Bronchial epithelial cell (primary cell): ENCODE measurements at regions not wholly inside any gene's neighbourhood (a gene's known extent, or its start where the extent isn't known, plus 50 kb on each side); places are given as distances from the start of the nearest gene placed in this dataset.
"Not testable (repeated sequence)": the region's sequence is repeated elsewhere in the genome, so short reads cannot be mapped to it uniquely, and the experiment has no call there.

Experiments
- DNase-seq: peaks from one replicate; pipeline ENCODE4 v3.0.0-alpha.2; 2010; ENCODE audit warnings: low read depth
- FAIRE-seq: peaks from 2 replicates; lab custom pipeline; 2011; peaks lifted over from hg19 to GRCh38; lab: Jason Lieb, UNC
- H3K27me3 ChIP-seq: 2 replicates; pipeline ENCODE4 v1.5.1; 2011; ENCODE audit warnings: low read length; ENCODE audit not compliant: control insufficient read depth, insufficient read depth
- H3K36me3 ChIP-seq: 2 replicates; pipeline ENCODE4 v1.5.1; 2011; ENCODE audit warnings: low read length; ENCODE audit not compliant: control insufficient read depth, insufficient read depth
- H3K4me3 ChIP-seq: 2 replicates; pipeline ENCODE4 v1.5.1; 2011; ENCODE audit warnings: mild to moderate bottlenecking, low read depth, low read length, control low read depth
- TF ChIP-seq, protein P1 (sequence below): IDR thresholded peaks from 2 replicates; pipeline ENCODE4 v1.5.1; 2011; ENCODE audit warnings: mild to moderate bottlenecking, moderate library complexity, low read length, control low read depth, inconsistent platforms; ENCODE audit not compliant: insufficient read depth, severe bottlenecking

DNA sequence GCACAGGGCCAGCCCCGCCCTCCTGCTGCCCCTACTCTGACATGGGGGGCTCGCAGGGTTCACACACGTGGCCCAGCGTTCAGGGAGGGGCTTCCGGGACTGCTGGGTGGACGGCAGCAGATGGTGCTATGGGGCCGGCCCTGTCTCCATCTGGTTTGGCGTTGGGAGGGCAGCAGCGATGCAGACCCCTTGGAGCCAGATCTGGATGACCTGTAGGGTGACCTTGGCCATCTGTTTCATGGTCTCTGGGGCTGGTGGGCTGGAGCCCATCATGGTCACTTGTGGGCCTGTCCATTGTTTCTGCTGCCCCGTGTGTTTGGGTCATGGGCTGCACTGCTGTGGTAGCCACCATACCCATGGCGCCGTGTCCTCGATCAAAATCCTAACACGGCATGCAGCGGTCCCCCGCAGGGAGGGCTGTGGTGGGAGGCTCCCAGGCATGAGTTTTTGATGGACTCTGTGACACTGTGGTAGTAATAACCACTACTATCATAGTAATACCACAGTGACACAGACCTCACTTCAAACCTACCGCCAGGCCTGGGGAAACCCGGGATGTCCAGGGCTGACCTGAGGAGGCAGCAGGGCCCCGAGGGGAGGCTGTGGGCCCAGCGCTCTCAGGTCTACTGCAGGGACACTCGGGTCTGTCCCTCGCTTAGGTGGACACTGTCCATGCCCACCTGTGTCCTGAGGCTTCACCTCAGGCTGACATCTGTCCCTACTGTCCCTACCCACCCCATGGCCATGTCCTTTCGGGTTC is 359.4 kb downstream of the TMEM121 start:
- FAIRE-seq = no peak
- TF ChIP-seq, protein P1, sequence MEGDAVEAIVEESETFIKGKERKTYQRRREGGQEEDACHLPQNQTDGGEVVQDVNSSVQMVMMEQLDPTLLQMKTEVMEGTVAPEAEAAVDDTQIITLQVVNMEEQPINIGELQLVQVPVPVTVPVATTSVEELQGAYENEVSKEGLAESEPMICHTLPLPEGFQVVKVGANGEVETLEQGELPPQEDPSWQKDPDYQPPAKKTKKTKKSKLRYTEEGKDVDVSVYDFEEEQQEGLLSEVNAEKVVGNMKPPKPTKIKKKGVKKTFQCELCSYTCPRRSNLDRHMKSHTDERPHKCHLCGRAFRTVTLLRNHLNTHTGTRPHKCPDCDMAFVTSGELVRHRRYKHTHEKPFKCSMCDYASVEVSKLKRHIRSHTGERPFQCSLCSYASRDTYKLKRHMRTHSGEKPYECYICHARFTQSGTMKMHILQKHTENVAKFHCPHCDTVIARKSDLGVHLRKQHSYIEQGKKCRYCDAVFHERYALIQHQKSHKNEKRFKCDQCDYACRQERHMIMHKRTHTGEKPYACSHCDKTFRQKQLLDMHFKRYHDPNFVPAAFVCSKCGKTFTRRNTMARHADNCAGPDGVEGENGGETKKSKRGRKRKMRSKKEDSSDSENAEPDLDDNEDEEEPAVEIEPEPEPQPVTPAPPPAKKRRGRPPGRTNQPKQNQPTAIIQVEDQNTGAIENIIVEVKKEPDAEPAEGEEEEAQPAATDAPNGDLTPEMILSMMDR = no peak
- Histone ChIP-seq H3K4me3 (no peak overlapping the region), H3K27me3 (no peaks in the 10 kb centered on the region), H3K36me3 (no peaks in the 10 kb centered on the region)
- no peak for DNase-seq

DNA sequence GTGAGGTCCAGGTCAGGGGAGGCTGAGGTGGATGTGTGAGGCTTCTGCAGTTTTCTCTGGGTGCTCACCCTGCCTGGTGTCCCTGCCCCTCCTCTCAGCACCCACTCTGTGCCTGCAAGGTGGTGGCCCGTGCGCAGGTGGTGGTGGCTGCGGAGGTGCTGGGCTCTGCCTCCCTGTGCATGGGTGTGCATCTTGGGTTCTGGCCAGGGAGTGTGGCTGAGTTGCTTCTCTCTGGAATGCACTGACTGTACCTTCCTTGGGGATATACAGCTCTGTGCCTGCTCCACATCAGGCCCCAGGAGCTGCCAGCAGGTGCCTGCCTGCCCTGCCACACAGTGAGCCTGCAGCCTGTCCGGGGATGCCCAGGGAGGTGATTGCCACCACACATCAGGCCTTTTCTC is 360.4 kb downstream of the TMEM121 start:
- peak; percentile 3 for DNase-seq
- H3K27me3 ChIP-seq, H3K36me3 ChIP-seq, H3K4me3 ChIP-seq, FAIRE-seq: not testable (repeated sequence)

DNA sequence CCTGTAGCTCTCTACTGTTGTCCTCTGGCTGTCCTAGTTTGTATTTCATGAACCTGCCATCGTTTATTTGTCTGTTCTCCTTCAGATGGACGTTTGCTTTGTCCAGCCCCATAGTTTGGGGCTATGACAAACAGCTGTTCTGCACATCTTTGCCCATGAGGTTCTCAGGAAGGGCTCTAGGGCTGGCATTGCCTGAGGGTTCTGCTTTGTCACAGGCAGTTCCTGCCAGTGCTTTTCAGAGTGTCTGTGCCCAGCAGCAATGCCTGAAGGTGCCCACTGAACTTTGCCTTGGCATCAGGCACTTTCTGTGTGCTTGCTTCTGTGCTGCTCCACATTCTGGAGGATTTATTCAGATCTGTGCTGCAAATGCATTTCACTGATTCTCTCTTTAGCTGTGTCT is 361.3 kb downstream of the TMEM121 start:
- H3K4me3 ChIP-seq = no peak overlapping the region
- no peak for DNase-seq
- no peak for FAIRE-seq
- H3K36me3 ChIP-seq = no peaks in the 10 kb centered on the region
- no peaks in the 10 kb centered on the region for H3K27me3 ChIP-seq
- TF ChIP-seq, protein P1 = no peak

DNA sequence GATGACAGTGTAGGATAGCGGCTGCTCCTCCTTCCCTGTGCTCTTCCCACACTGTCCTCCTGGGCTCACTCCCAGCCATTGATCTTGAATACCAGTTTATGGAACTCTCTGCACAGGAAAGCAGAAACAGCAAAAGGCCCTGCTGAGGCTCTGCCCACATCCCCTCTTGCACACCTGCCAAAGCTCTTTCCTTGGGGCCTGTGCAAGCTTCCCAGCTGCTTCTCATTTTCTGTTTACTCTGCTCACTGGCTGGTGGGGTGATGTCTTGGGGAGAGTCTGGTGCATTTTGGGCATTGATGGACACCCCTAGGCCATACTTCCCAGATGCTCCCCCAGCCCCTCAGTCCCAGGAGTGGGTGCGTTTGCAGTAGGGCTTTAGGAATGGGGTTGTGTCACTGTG is 361.8 kb downstream of the TMEM121 start:
- FAIRE-seq = no peak
- Histone ChIP-seq H3K36me3 (no peaks in the 10 kb centered on the region), H3K27me3 (no peaks in the 10 kb centered on the region), H3K4me3 (no peak overlapping the region)
- DNase-seq = no peak
- TF ChIP-seq, protein P1 = no peak

DNA sequence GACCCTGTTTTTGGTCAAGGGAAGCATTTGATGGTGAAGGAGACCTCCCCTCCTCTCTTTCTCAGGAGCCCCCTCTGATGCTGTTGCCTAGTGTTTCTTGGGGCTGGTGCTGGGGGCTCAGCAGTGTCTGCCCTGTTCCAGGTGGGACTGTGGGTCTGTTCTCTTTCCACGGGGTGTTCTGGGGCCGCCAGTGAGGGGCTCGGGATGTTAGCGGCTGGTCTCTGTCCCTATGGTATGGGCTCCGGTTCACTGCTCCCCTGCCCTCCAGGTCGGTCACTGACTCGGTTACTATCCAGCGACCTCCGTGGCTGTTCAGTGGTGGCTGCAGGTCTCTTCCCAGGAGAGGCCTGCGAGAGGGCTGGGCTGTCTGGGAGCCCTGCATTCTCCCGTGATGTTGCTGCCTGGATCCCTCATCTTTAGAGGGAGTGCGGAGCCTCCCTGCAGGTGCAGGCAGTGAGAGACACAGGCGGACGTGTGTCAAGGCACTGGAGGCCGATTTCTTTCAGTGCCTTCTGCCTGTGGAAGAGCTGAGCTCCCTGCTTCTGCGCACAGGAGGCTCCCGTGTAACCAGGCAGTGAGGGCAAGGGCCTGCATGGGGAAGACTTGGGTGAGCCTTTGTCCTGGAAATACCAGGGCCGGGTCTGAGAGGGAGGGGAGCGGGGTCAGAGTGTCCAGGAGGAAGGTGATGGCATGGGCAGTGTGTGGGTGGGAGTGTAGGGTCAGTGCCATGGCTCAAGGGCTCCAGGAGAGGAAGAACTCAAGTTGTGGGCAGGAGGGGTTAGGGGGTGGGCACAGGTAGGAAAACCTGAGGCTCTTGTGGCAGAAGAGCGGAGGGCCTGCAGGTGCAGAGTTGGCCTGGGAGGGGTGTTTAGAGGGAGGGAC is 362.6 kb downstream of the TMEM121 start:
- TF ChIP-seq, protein P1 = no peak
- Histone ChIP-seq H3K36me3 (no peaks in the 10 kb centered on the region), H3K27me3 (no peaks in the 10 kb centered on the region), H3K4me3 (no peak overlapping the region)
- no peak for DNase-seq
- FAIRE-seq = no peak
